ENCODE measurements at regions not wholly inside any gene's neighbourhood (a gene's known extent, or its start where the extent isn't known, plus 50 kb on each side); places are given as distances from the start of the nearest gene placed in this dataset.

DNA sequence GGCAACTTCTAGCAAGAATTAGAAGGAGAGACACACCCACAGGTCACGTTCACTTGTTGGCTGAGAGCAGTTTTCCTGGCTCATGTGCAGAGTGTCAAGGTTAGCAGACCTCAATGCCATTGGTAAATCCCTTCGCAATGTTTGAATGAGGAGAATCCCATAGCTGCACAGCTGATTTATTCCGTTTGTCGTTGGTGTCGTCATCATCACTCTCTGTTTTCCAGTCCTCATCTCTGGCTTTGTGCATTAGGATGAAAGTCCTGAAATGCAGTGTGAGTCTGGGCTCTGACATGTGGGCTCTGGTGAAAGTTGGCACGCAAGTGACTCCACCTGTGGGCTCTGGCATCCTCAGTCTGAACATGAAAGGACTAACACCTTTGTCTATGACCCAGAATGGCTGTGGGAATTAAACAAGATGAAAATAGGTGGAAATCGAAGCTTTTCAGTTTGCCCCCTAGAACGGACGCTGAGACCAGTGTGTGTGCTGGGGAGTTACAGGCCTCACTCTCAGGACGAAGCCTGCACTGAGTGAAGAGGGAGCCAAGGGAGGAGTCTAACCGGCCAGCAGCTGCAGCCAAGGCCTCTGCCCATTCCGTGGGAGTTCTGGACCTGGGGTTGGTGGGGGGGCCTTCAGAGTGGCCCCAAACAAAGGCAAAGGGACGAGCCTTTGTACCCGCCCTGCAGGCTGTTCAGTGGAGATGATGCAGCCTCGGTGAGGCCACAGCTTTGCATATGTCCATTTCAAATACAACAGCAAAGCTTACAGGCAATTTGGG is 74.8 kb upstream of the ZNF516 start:
- peak overlapping the region; percentile 46; the same call in 1 of the 2 replicates for H2BK20ac ChIP-seq (ENCODE audit: low read depth, low read length)
- H2BK120ac ChIP-seq (ENCODE audit: low read depth, low read length), result no peak overlapping the region
- no peak overlapping the region for H4K8ac ChIP-seq (ENCODE audit: low read depth in 2 of 2, low read length in 2 of 2)
- intact Hi-C loops (cut with micrococcal nuclease) (no loop called here), dilution Hi-C loops (cut with HindIII; ENCODE audit: low sequenced_read_pairs, unreplicated experiment) (no loop called here), in situ Hi-C loops (cut with MboI; ENCODE audit: low sequenced_read_pairs) (no loop called here)
- H2AK5ac ChIP-seq (ENCODE audit: low read depth, low read length), result peak overlapping the region; percentile 38
- no peaks in the 10 kb centered on the region for H3K9me3 ChIP-seq (ENCODE audit: control insufficient read depth, insufficient read depth, low read length)
- no peak overlapping the region for H3K18ac ChIP-seq (ENCODE audit: low read depth, low read length)
- no peak overlapping the region; the same call in 1 of the 2 replicates for H3K14ac ChIP-seq (replicated peaks; ENCODE audit: low read depth, low read length)
- H2BK5ac ChIP-seq (ENCODE audit: low read depth, low read length, poor library complexity, severe bottlenecking), result no peak overlapping the region
- H3K4me3 ChIP-seq (ENCODE audit: insufficient read depth, low read depth, low read length), result no peak overlapping the region
- no peak overlapping the region for H2AK9ac ChIP-seq (replicated peaks; ENCODE audit: low read depth, low read length, poor library complexity)
- H3K56ac ChIP-seq (ENCODE audit: extremely low read depth, insufficient read depth, low read length), result no peak overlapping the region
- peak overlapping the region; percentile 27 for H2AFZ ChIP-seq (replicated peaks; ENCODE audit: low read length, poor library complexity)
- H3K9me1 ChIP-seq (ENCODE audit: insufficient read depth, low read length), result peaks cover 19% of the 10 kb centered on the region
- H3K4ac ChIP-seq (ENCODE audit: low read depth, low read length), result no peak overlapping the region
- H3K79me1 ChIP-seq (ENCODE audit: low read depth in 1 of 2, low read length in 2 of 2), result peaks cover 5 to 29% of the 10 kb centered on the region in 2 experiments; a peak in 3 of 4 replicates
- ChIA-PET CTCF (no interaction called here), POLR2A (ENCODE audit: unreplicated experiment) (no interaction called here)
- no TSS peak for BruUV-seq (replicated peaks)
- DNase-seq, result no peak
- no peak overlapping the region for H3K4me2 ChIP-seq (ENCODE audit: low read depth, low read length)
- peak overlapping the region; percentile 62; the same call in 1 of the 3 replicates for H2BK15ac ChIP-seq (ENCODE audit: low read depth, low read length)
- H3K4me1 ChIP-seq (ENCODE audit: control insufficient read depth, insufficient read depth, low read length), result peaks cover 16% of the 10 kb centered on the region
- no peak overlapping the region for H3K9ac ChIP-seq (ENCODE audit: low read depth, low read length)
- WGBS, 2 experiments (ENCODE audit: extremely low coverage in 2 of 2, insufficient read length in 1 of 2), result 90% methylated on average over 9 of the region's 15 CpGs; no CpG with 5 or more reads in 1 of the 2 experiments
- H4K5ac ChIP-seq (ENCODE audit: low read depth, low read length), result no peak overlapping the region
- no peaks in the 10 kb centered on the region for H3K27me3 ChIP-seq (ENCODE audit: control insufficient read depth, insufficient read depth, low read length)
- H4K20me1 ChIP-seq (ENCODE audit: insufficient read depth, low read length), result peaks cover 3% of the 10 kb centered on the region; the same call in 1 of the 2 replicates
- H3K23ac ChIP-seq (ENCODE audit: low read depth, low read length), result no peak overlapping the region
- ATAC-seq (ENCODE audit: low read depth), result no peak
- peak overlapping the region; percentile 48; the same call in 1 of the 2 replicates for H4K91ac ChIP-seq (ENCODE audit: insufficient read depth, low read depth, low read length)
- H3K36me3 ChIP-seq (ENCODE audit: control insufficient read depth, insufficient read depth, low read length), result no peaks in the 10 kb centered on the region
- TF ChIP-seq, protein P1, sequence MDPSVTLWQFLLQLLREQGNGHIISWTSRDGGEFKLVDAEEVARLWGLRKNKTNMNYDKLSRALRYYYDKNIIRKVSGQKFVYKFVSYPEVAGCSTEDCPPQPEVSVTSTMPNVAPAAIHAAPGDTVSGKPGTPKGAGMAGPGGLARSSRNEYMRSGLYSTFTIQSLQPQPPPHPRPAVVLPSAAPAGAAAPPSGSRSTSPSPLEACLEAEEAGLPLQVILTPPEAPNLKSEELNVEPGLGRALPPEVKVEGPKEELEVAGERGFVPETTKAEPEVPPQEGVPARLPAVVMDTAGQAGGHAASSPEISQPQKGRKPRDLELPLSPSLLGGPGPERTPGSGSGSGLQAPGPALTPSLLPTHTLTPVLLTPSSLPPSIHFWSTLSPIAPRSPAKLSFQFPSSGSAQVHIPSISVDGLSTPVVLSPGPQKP (IDR thresholded peaks at IDR 0.05; ENCODE audit: borderline replicate concordance, low read depth, low read length), result no peak
- TF ChIP-seq RFX5 (IDR thresholded peaks at IDR 0.05; ENCODE audit: low read depth, low read length) (no peak), RAD21 (IDR thresholded peaks at IDR 0.05; ENCODE audit: low read length) (no peak), MAFK (IDR thresholded peaks at IDR 0.05; ENCODE audit: low read depth, low read length) (no peak), FOS (IDR thresholded peaks at IDR 0.05; ENCODE audit: low read depth, low read length) (no peak)
- TF ChIP-seq, protein P2, sequence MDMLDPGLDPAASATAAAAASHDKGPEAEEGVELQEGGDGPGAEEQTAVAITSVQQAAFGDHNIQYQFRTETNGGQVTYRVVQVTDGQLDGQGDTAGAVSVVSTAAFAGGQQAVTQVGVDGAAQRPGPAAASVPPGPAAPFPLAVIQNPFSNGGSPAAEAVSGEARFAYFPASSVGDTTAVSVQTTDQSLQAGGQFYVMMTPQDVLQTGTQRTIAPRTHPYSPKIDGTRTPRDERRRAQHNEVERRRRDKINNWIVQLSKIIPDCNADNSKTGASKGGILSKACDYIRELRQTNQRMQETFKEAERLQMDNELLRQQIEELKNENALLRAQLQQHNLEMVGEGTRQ (IDR thresholded peaks at IDR 0.05; ENCODE audit: low read depth, low read length), result no peak
- H3K27ac ChIP-seq (ENCODE audit: insufficient read depth, low read length), result no peak overlapping the region

Measured in IMR-90 (cell line).